HG03108 (cell line): ENCODE measurements at regions not wholly inside any gene's neighbourhood (a gene's known extent, or its start where the extent isn't known, plus 50 kb on each side); places are given as distances from the start of the nearest gene placed in this dataset.
"Not testable (repeated sequence)": the region's sequence is repeated elsewhere in the genome, so short reads cannot be mapped to it uniquely, and the experiment has no call there.

ENCODE experiments used
- ATAC-seq: cut with Tn5 transposase; IDR thresholded peaks from one replicate; pipeline ENCODE4 v1.9.1; 2021; ENCODE audit warnings: moderate library complexity; ENCODE audit not compliant: unreplicated experiment

DNA sequence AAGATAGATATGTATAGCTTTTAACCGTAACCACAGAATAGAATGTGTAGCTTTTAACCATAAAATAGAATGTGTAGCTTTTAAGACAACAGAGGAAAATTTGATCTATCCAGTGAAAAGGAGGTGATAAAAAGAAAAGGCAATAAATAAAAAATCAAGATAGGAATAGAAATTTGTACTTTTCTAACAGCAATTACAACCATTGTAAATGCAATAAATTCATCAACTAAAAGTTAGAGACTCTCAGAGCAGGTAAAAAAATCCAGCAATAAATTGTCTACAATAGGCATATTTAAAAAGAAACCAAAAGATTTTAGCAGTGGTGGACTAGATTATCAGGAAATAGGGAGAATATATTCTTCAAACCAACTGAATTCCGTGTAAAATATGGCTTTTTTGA lies 63.8 kb upstream of the ABHD2 start:
- no peak for ATAC-seq

GRCh38 chr15:89026167-89026566 lies 62.1 kb upstream of the ABHD2 start:
- ATAC-seq: no peak

DNA sequence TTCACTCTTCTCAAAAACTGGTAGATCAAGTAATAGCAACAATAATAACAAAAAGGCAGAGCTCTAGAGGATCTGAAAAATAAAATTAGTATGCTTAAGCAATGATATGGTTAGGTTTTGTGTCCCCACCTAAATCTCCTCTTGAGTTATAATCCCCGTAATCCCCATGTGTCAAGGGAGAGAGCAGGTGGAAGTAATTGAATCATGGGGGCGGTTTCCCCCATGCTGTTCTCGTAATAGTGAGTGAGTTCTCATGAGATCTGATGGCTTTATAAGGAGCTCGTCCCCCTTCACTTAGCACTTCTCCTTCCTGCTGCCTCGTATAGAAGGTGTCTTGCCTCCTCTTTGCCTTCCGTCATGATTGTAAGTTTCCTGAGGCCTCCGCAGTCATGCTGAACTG lies 60.2 kb upstream of the ABHD2 start:
- no peak for ATAC-seq

- no peak for ATAC-seq
Measured at GRCh38 chr15:89030311-89030710, 57.9 kb upstream of the ABHD2 start.

- ATAC-seq: not testable (repeated sequence)
Measured at GRCh38 chr15:89031637-89032285, 56.5 kb upstream of the ABHD2 start.

- ATAC-seq: no peak
Measured at GRCh38 chr15:89034305-89034704, 54.0 kb upstream of the ABHD2 start.

DNA sequence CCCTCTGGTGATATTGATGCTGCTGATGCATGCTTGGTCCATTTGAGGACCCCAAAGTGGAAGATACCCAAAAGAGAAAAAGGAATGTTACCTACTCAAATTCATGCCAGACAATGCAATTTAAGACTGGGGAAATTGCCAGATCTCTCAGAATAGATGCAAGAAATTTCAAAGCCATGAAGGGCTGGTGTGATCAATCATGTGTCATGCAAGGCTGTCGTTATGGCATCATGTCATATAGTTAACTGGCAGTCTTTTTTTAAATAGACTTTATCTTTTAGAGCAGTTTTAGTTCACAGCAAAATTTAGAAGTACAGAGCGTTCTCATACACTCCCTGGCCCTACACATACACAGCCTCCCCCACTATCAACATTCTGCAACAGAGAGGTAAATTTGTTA lies 53.1 kb upstream of the ABHD2 start:
- no peak for ATAC-seq

DNA sequence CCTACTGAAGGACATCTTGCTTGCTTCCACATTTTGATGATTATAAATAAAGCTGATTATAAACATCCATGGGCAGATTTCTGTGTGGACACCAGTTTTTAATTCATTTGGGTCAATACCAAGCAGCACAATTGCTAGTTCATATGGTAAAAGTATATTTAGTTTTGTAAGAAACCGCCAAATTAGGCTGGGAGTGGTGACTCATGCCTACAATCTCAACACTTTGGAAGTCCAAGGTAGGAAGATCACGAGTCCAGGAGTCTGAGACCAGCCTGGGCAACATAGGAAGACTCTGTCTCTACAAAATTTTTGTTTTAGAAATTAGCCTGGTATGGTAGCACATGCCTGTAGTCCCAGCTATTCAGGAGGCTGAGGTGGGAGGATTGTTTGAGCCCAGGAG lies 52.6 kb upstream of the ABHD2 start:
- no peak for ATAC-seq

DNA sequence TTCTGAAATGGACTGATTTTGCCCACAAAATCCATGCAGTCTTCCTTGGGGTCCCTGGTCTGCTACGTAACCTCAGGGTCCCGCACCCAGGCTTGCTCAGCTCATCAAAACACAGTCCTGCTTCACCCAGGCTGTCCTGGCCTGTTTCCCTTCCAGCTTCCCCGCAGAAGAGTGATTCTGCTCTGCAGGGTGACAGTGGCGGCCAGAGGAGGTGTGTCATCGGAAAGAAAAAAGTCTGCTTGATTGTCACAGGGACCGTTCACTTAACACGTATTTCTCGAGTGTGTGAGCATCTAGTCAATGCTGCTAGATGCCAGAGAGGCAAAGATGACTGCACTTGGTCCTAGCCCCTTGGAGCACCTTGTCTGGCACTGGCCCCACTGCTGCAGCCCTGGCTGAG lies 50.1 kb upstream of the ABHD2 start:
- no peak for ATAC-seq
